GM12878 (cell line): ENCODE measurements at regions not wholly inside any gene's neighbourhood (a gene's known extent, or its start where the extent isn't known, plus 50 kb on each side); places are given as distances from the start of the nearest gene placed in this dataset.

ENCODE experiments used
- ATAC-seq: fragments of 200-7000 bp; cut with Tn5 transposase; 3 replicates; pipeline ENCODE4 v1.9.1; 2020; ENCODE audit warnings: mild to moderate bottlenecking, moderate library complexity
- BruUV-seq: library from RNA; stranded (reverse); fragments of 400-500 nt; replicated peaks from 2 replicates; lab custom pipeline; 2021; lab: Mats Ljungman, UMichigan
- CTCF ChIA-PET: fragments of 300-600 bp; sonication (Branson Sonifier 250); formaldehyde crosslinking; extraction: SDS; loops from one replicate; lab custom pipeline; 2021; ENCODE audit warnings: inconsistent platforms; lab: Yijun Ruan, JAX
- POLR2A ChIA-PET: fragments of 350-600 bp; formaldehyde crosslinking; extraction: SDS; loops from one replicate; lab custom pipeline; 2021; ENCODE audit warnings: inconsistent platforms; lab: Charles Lee
- RAD21 ChIA-PET: fragments of 300-600 bp; sonication (Branson Sonifier 250); formaldehyde crosslinking; loops from one replicate; lab custom pipeline; 2023; ENCODE audit warnings: antibody characterized with exemption; ENCODE audit not compliant: unreplicated experiment; lab: Charles Lee
- SMC1A ChIA-PET: fragments of 300-600 bp; sonication (Branson Sonifier 250); formaldehyde crosslinking; loops from one replicate; lab custom pipeline; 2023; ENCODE audit not compliant: unreplicated experiment, uncharacterized antibody; lab: Charles Lee
- DNase-seq: peaks from one replicate; pipeline ENCODE4 v3.0.0-alpha.2; 2011; ENCODE audit warnings: low read depth, low spot score
- FAIRE-seq: peaks from 3 replicates; lab custom pipeline; 2011; peaks lifted over from hg19 to GRCh38; lab: Jason Lieb, UNC
- H2AFZ ChIP-seq: 2 replicates; pipeline ENCODE4 v1.6.0; 2011; ENCODE audit warnings: low read depth, low read length, control low read depth; ENCODE audit not compliant: control insufficient read depth
- H3K27ac ChIP-seq: 2 replicates; pipeline ENCODE4 v1.5.1; 2011; ENCODE audit warnings: control low read depth; ENCODE audit not compliant: control insufficient read depth, insufficient read depth
- H3K27me3 ChIP-seq, 2 experiments: replicated peaks in 1 of 2; 2 replicates each; pipeline versions ENCODE4 v1.6.0 to v1.6.1; 2011; ENCODE audit warnings: low read length in 1 of 2; ENCODE audit not compliant: control insufficient read depth in 2 of 2, insufficient read depth in 2 of 2
- H3K36me3 ChIP-seq, 2 experiments: 2 replicates each; pipeline ENCODE4 v1.5.1; 2011; ENCODE audit warnings: low read length in 1 of 2; ENCODE audit not compliant: control insufficient read depth in 2 of 2, insufficient read depth in 2 of 2
- H3K4me1 ChIP-seq: 2 replicates; pipeline ENCODE4 v1.6.1; 2011; ENCODE audit warnings: mild to moderate bottlenecking, low read length, moderate library complexity, mixed read lengths; ENCODE audit not compliant: control insufficient read depth, insufficient read depth
- H3K4me2 ChIP-seq: 2 replicates; pipeline ENCODE4 v1.6.0; 2011; ENCODE audit warnings: control low read depth; ENCODE audit not compliant: control insufficient read depth, insufficient read depth
- H3K4me3 ChIP-seq: fragments of 200-600 bp; sonication (generic); 2 replicates; pipeline ENCODE4 v1.5.1; 2016
- H3K79me2 ChIP-seq: 2 replicates; pipeline ENCODE4 v1.6.0; 2011; ENCODE audit warnings: low read length; ENCODE audit not compliant: control insufficient read depth, insufficient read depth
- H3K9ac ChIP-seq: 2 replicates; pipeline ENCODE4 v1.8.0; 2011; ENCODE audit warnings: low read length, control low read depth, mixed read lengths; ENCODE audit not compliant: control insufficient read depth, insufficient read depth
- H3K9me3 ChIP-seq: replicated peaks from 3 replicates; pipeline ENCODE4 v1.5.1; 2011; ENCODE audit warnings: mild to moderate bottlenecking, low read length; ENCODE audit not compliant: control insufficient read depth, insufficient read depth
- H4K20me1 ChIP-seq: 2 replicates; pipeline ENCODE4 v1.6.0; 2011; ENCODE audit not compliant: control insufficient read depth, insufficient read depth
- BRCA1 ChIP-seq: IDR thresholded peaks from 2 replicates; pipeline ENCODE4 v1.6.1; 2011; ENCODE audit warnings: low read depth, low read length, improper control_type of control experiment
- EED ChIP-seq: sonication (generic); IDR thresholded peaks from 2 replicates; pipeline ENCODE4 v1.6.1; 2016; ENCODE audit warnings: antibody characterized with exemption, low read depth
- KAT2A ChIP-seq: conservative IDR thresholded peaks from 2 replicates; pipeline ENCODE4 v1.6.1; 2011; ENCODE audit warnings: low read depth, low read length; ENCODE audit not compliant: control insufficient read depth
- NFIC ChIP-seq: IDR thresholded peaks from 2 replicates; pipeline ENCODE4 v1.6.1; 2012; ENCODE audit warnings: low read depth, mild to moderate bottlenecking, inconsistent platforms, low read length, moderate library complexity
- PAX5 ChIP-seq: IDR thresholded peaks from 2 replicates; pipeline ENCODE4 v1.6.1; 2011; ENCODE audit warnings: low read depth, low read length, borderline replicate concordance
- POU2F2 ChIP-seq: IDR thresholded peaks from 3 replicates; pipeline ENCODE4 v1.6.1; 2011; ENCODE audit warnings: low read depth, mild to moderate bottlenecking, low read length, borderline replicate concordance
- SIN3A ChIP-seq: IDR thresholded peaks from 2 replicates; pipeline ENCODE4 v1.6.1; 2012; ENCODE audit warnings: low read depth, low read length, improper control_type of control experiment
- SPI1 ChIP-seq: IDR thresholded peaks from 2 replicates; pipeline ENCODE4 v1.6.1; 2011; ENCODE audit warnings: low read depth, mild to moderate bottlenecking, low read length, moderate library complexity, borderline replicate concordance; ENCODE audit not compliant: insufficient read depth
- ZSCAN29 ChIP-seq: fragments of 450-650 bp; IDR thresholded peaks from 2 replicates; pipeline ENCODE4 v1.6.1; 2017; ENCODE audit warnings: mild to moderate bottlenecking, moderate library complexity
- in situ Hi-C: fragments of 300-500 bp; cut with MboI; formaldehyde crosslinking; loops from 9 replicates; pipeline ENCODE4 v1.14.3; 2018; ENCODE audit warnings: mixed read lengths
- intact Hi-C: fragments of 100-400 bp; cut with micrococcal nuclease; formaldehyde crosslinking; loops from one replicate; pipeline ENCODE4 v1.14.2; 2022; ENCODE audit not compliant: unreplicated experiment
- TF ChIP-seq, protein P1 (sequence below): IDR thresholded peaks from 2 replicates; pipeline ENCODE4 v1.6.1; 2012; ENCODE audit warnings: low read depth, low read length, improper control_type of control experiment
- TF ChIP-seq, protein P2 (sequence below): fragments of 450-650 bp; IDR thresholded peaks from 2 replicates; pipeline ENCODE4 v1.6.1; 2017; ENCODE audit warnings: low read depth, mild to moderate bottlenecking, moderate library complexity
- TF ChIP-seq, protein P3 (sequence below): fragments of 450-650 bp; IDR thresholded peaks from 2 replicates; pipeline ENCODE4 v1.6.1; 2018; ENCODE audit warnings: mild to moderate bottlenecking, low read depth, moderate library complexity; ENCODE audit not compliant: partially characterized antibody

DNA sequence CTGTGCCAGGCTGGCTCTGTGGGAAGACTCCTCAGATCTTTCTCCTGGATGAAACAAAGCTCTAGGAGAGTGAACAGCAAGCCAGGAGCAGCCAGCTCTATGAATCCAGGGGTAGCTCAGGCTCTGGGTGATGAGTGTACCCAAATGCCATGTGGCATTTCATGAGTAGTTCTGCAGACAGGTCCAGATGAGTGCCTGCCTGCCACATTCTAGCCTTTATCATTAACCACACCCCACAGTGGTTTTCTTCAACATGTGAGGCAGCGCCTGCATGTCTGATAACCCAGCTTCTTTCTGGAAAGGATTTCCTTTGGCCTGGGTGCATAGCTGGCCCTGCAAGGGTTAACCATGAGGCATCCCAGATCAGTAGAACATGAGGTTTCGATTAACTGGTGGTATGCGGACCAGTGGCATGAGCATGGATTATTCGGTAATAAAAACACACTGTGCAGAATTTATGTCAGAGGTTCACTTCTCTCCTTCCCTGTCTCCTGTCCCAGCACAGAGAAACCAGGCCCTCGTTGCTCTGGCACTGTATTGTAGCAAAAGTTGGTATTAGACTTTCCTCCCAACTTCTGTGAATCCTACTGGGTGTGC, 381.9 kb upstream of the ZNF462 start (continued):
- TF ChIP-seq KAT2A (no peak), ZSCAN29 (no peak), EED (no peak), NFIC (no peak), POU2F2 (no peak), BRCA1 (no peak), SIN3A (no peak)
- TF ChIP-seq, protein P1, sequence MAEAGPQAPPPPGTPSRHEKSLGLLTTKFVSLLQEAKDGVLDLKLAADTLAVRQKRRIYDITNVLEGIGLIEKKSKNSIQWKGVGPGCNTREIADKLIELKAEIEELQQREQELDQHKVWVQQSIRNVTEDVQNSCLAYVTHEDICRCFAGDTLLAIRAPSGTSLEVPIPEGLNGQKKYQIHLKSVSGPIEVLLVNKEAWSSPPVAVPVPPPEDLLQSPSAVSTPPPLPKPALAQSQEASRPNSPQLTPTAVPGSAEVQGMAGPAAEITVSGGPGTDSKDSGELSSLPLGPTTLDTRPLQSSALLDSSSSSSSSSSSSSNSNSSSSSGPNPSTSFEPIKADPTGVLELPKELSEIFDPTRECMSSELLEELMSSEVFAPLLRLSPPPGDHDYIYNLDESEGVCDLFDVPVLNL, result no peak
- TF ChIP-seq, protein P2, sequence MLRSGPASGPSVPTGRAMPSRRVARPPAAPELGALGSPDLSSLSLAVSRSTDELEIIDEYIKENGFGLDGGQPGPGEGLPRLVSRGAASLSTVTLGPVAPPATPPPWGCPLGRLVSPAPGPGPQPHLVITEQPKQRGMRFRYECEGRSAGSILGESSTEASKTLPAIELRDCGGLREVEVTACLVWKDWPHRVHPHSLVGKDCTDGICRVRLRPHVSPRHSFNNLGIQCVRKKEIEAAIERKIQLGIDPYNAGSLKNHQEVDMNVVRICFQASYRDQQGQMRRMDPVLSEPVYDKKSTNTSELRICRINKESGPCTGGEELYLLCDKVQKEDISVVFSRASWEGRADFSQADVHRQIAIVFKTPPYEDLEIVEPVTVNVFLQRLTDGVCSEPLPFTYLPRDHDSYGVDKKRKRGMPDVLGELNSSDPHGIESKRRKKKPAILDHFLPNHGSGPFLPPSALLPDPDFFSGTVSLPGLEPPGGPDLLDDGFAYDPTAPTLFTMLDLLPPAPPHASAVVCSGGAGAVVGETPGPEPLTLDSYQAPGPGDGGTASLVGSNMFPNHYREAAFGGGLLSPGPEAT, result no peak

DNA sequence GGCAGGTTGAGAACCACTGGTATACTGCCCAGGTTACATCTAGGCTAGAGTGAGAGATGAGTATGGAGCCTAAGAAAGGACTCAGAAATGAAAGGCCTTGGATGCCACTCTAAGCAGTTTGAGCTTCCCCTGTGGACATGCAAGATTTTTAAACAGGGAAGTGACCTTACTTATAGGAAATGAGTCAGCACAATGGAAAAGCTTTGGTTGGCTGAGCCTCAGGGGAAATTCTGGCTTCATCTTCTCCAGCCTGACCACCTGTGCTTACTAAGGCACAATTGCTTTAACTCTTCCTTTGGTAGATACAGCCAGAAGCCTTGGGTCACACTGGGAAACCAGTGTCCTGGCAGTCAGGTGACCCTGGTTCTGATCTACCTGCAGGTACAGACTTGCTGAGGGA, 380.2 kb upstream of the ZNF462 start:
- no peak overlapping the region for H2AFZ ChIP-seq
- no peak overlapping the region for H3K4me3 ChIP-seq
- no peak for DNase-seq
- FAIRE-seq, result no peak
- CTCF ChIA-PET, result no interaction called here
- no TSS peak for BruUV-seq
- H4K20me1 ChIP-seq, result no peaks in the 10 kb centered on the region
- no peak overlapping the region for H3K4me2 ChIP-seq
- no peaks in the 10 kb centered on the region; the same call in 1 of the 3 replicates for H3K9me3 ChIP-seq
- no peak overlapping the region for H3K27ac ChIP-seq
- no peaks in the 10 kb centered on the region for H3K27me3 ChIP-seq
- H3K4me1 ChIP-seq, result no peaks in the 10 kb centered on the region
- no peak overlapping the region for H3K9ac ChIP-seq
- RAD21 ChIA-PET, result no interaction called here
- H3K36me3 ChIP-seq, result no peaks in the 10 kb centered on the region
- no peaks in the 10 kb centered on the region for H3K79me2 ChIP-seq
- intact Hi-C loops, result no loop called here
- TF ChIP-seq PAX5 (0 out of 2 replicates have a peak, but pooled peaks have one; percentile 37), SPI1 (peak; percentile 38; the same call in 1 of the 2 replicates)
- TF ChIP-seq, protein P3, sequence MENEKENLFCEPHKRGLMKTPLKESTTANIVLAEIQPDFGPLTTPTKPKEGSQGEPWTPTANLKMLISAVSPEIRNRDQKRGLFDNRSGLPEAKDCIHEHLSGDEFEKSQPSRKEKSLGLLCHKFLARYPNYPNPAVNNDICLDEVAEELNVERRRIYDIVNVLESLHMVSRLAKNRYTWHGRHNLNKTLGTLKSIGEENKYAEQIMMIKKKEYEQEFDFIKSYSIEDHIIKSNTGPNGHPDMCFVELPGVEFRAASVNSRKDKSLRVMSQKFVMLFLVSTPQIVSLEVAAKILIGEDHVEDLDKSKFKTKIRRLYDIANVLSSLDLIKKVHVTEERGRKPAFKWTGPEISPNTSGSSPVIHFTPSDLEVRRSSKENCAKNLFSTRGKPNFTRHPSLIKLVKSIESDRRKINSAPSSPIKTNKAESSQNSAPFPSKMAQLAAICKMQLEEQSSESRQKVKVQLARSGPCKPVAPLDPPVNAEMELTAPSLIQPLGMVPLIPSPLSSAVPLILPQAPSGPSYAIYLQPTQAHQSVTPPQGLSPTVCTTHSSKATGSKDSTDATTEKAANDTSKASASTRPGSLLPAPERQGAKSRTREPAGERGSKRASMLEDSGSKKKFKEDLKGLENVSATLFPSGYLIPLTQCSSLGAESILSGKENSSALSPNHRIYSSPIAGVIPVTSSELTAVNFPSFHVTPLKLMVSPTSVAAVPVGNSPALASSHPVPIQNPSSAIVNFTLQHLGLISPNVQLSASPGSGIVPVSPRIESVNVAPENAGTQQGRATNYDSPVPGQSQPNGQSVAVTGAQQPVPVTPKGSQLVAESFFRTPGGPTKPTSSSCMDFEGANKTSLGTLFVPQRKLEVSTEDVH, result no peak
- SMC1A ChIA-PET, result interaction anchor here (1.4 to 1.6 kb wide), 2 partner anchors 15 to 21 kb away, joined by 5 to 6 read pairs; no protein-coding TSS in a partner anchor
- POLR2A ChIA-PET, result no interaction called here
- in situ Hi-C loops, result no loop called here
- ATAC-seq, result peak; percentile 71
